Neural cell (in vitro differentiated cells): ENCODE measurements at regions not wholly inside any gene's neighbourhood (a gene's known extent, or its start where the extent isn't known, plus 50 kb on each side); places are given as distances from the start of the nearest gene placed in this dataset.

ENCODE experiments used
- H2AFZ ChIP-seq: fragments of 200-600, 300-800 bp; sonication (generic), shearing (Covaris generic); 2 replicates; pipeline ENCODE4 v1.6.0; 2014; ENCODE audit warnings: low read depth, mild to moderate bottlenecking, antibody characterized with exemption, low read length, moderate library complexity
- H3F3A ChIP-seq: fragments of 200-600 bp; shearing (Covaris generic); 2 replicates; pipeline ENCODE4 v1.6.1; 2016; ENCODE audit warnings: mild to moderate bottlenecking, moderate library complexity, mixed read lengths, antibody characterized with exemption, low read length; ENCODE audit not compliant: insufficient read depth, poor library complexity, severe bottlenecking
- H3K27ac ChIP-seq: fragments of 200-600, 300-800 bp; sonication (generic), shearing (Covaris generic); 2 replicates; pipeline ENCODE4 v1.5.1; 2014; ENCODE audit warnings: mild to moderate bottlenecking, low read length, moderate library complexity
- H3K27me3 ChIP-seq: fragments of 300-800, 200-600 bp; sonication (generic), shearing (Covaris generic); 2 replicates; pipeline ENCODE4 v1.6.0; 2014; ENCODE audit warnings: mild to moderate bottlenecking, low read depth, low read length, moderate library complexity; ENCODE audit not compliant: insufficient read depth
- H3K36me3 ChIP-seq: fragments of 300-800, 200-600 bp; sonication (generic), shearing (Covaris generic); 2 replicates; pipeline ENCODE4 v1.5.1; 2014; ENCODE audit warnings: mild to moderate bottlenecking, antibody characterized with exemption, low read length, moderate library complexity; ENCODE audit not compliant: insufficient read depth
- H3K4me2 ChIP-seq: fragments of 300-800, 200-600 bp; sonication (generic), shearing (Covaris generic); 2 replicates; pipeline ENCODE4 v1.6.0; 2014; ENCODE audit warnings: mild to moderate bottlenecking, low read length
- H3K4me3 ChIP-seq: fragments of 300-800, 200-600 bp; sonication (generic), shearing (Covaris generic); 2 replicates; pipeline ENCODE4 v1.5.1; 2014; ENCODE audit warnings: mild to moderate bottlenecking, low read length, moderate library complexity
- H3K79me2 ChIP-seq: fragments of 200-600 bp; shearing (Covaris generic); replicated peaks from 2 replicates; pipeline ENCODE4 v1.6.0; 2014; ENCODE audit warnings: mild to moderate bottlenecking, low read length, moderate library complexity; ENCODE audit not compliant: insufficient read depth
- H3K9ac ChIP-seq: fragments of 300-800, 200-600 bp; sonication (generic), shearing (Covaris generic); 2 replicates; pipeline ENCODE4 v1.6.1; 2016; ENCODE audit warnings: mild to moderate bottlenecking, low read length, mixed read lengths
- H3K9me2 ChIP-seq: fragments of 200-600 bp; shearing (Covaris generic); 2 replicates; pipeline ENCODE4 v1.6.1; 2016; ENCODE audit warnings: mild to moderate bottlenecking, low read length, mixed read lengths; ENCODE audit not compliant: insufficient read depth
- H3K9me3 ChIP-seq: fragments of 200-600, 300-800 bp; sonication (generic), shearing (Covaris generic); 2 replicates; pipeline ENCODE4 v1.6.1; 2016; ENCODE audit warnings: mild to moderate bottlenecking, mixed run types, low read length, moderate library complexity, mixed read lengths
- H4K20me1 ChIP-seq: fragments of 200-600 bp; shearing (Covaris generic); 2 replicates; pipeline ENCODE4 v1.6.1; 2016; ENCODE audit warnings: mild to moderate bottlenecking, mixed run types; ENCODE audit not compliant: insufficient read depth
- EP300 ChIP-seq: fragments of 450-650 bp; conservative IDR thresholded peaks from 2 replicates; pipeline ENCODE4 v1.6.1; 2014; ENCODE audit warnings: antibody characterized with exemption, mild to moderate bottlenecking, moderate library complexity; ENCODE audit not compliant: poor library complexity, severe bottlenecking
- EZH2 ChIP-seq: fragments of 200-600, 300-800 bp; shearing (Covaris generic), sonication (generic); IDR thresholded peaks from 2 replicates; pipeline ENCODE4 v1.6.1; 2014; ENCODE audit warnings: antibody characterized with exemption, low read length, borderline replicate concordance, mild to moderate bottlenecking; ENCODE audit not compliant: insufficient read depth, poor library complexity, severe bottlenecking
- MXI1 ChIP-seq: fragments of 450-650 bp; conservative IDR thresholded peaks from 2 replicates; pipeline ENCODE4 v1.6.1; 2014; ENCODE audit warnings: antibody characterized with exemption, mild to moderate bottlenecking; ENCODE audit not compliant: poor library complexity, severe bottlenecking
- POLR2AphosphoS5 ChIP-seq: IDR thresholded peaks from 2 replicates; pipeline ENCODE4 v1.6.1; 2012
- RAD21 ChIP-seq: fragments of 450-650 bp; conservative IDR thresholded peaks from 2 replicates; pipeline ENCODE4 v1.6.1; 2014; ENCODE audit warnings: antibody characterized with exemption, mild to moderate bottlenecking, moderate library complexity
- SMC3 ChIP-seq: fragments of 450-650 bp; conservative IDR thresholded peaks from 2 replicates; pipeline ENCODE4 v1.6.1; 2014; ENCODE audit warnings: antibody characterized with exemption, mild to moderate bottlenecking, moderate library complexity; ENCODE audit not compliant: poor library complexity
- TAF1 ChIP-seq: IDR thresholded peaks from 2 replicates; pipeline ENCODE4 v1.6.1; 2012; ENCODE audit warnings: low read depth
- TF ChIP-seq, protein P1 (sequence below): IDR thresholded peaks from 2 replicates; pipeline ENCODE4 v1.6.1; 2012; ENCODE audit warnings: borderline replicate concordance
- TF ChIP-seq, protein P2 (sequence below): fragments of 450-650 bp; IDR thresholded peaks from 2 replicates; pipeline ENCODE4 v1.5.1; 2014; ENCODE audit warnings: antibody characterized with exemption, mild to moderate bottlenecking, moderate library complexity; ENCODE audit not compliant: poor library complexity, severe bottlenecking

DNA sequence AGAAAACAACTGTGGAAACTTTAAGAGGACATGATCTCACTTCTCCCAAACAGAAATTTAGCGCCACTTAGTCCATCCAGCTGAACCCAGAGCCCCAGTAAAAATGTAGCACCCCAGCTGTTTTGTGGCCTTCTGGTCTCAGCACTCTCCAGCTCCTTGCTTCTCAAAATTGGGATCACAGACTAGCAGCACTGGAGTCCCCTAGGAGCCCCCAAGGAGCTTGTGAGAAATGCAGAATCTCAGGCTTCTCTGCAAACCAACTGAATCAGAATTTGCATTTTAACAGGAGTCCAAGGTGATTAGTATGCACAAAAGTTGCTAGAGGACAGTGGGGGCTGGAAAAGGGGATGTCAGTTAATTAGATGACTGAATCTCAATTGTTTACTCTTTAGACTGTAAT is 89.8 kb upstream of the FIBIN start:
- no peaks in the 10 kb centered on the region for H3K9me3 ChIP-seq
- no peaks in the 10 kb centered on the region for H3F3A ChIP-seq
- no peak overlapping the region for H3K4me2 ChIP-seq
- no peaks in the 10 kb centered on the region for H3K9me2 ChIP-seq
- H3K27ac ChIP-seq, result no peak overlapping the region
- H3K36me3 ChIP-seq, result no peaks in the 10 kb centered on the region
- no peak overlapping the region for H2AFZ ChIP-seq
- no peak overlapping the region for H3K4me3 ChIP-seq
- H3K79me2 ChIP-seq, result no peaks in the 10 kb centered on the region
- H3K27me3 ChIP-seq, result no peaks in the 10 kb centered on the region
- H4K20me1 ChIP-seq, result no peaks in the 10 kb centered on the region
- no peak for TF ChIP-seq RAD21
- TF ChIP-seq MXI1, result no peak
- no peak for TF ChIP-seq SMC3
- TF ChIP-seq, protein P1, sequence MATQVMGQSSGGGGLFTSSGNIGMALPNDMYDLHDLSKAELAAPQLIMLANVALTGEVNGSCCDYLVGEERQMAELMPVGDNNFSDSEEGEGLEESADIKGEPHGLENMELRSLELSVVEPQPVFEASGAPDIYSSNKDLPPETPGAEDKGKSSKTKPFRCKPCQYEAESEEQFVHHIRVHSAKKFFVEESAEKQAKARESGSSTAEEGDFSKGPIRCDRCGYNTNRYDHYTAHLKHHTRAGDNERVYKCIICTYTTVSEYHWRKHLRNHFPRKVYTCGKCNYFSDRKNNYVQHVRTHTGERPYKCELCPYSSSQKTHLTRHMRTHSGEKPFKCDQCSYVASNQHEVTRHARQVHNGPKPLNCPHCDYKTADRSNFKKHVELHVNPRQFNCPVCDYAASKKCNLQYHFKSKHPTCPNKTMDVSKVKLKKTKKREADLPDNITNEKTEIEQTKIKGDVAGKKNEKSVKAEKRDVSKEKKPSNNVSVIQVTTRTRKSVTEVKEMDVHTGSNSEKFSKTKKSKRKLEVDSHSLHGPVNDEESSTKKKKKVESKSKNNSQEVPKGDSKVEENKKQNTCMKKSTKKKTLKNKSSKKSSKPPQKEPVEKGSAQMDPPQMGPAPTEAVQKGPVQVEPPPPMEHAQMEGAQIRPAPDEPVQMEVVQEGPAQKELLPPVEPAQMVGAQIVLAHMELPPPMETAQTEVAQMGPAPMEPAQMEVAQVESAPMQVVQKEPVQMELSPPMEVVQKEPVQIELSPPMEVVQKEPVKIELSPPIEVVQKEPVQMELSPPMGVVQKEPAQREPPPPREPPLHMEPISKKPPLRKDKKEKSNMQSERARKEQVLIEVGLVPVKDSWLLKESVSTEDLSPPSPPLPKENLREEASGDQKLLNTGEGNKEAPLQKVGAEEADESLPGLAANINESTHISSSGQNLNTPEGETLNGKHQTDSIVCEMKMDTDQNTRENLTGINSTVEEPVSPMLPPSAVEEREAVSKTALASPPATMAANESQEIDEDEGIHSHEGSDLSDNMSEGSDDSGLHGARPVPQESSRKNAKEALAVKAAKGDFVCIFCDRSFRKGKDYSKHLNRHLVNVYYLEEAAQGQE, result no peak
- TF ChIP-seq EZH2, result no peak
- TF ChIP-seq, protein P2, sequence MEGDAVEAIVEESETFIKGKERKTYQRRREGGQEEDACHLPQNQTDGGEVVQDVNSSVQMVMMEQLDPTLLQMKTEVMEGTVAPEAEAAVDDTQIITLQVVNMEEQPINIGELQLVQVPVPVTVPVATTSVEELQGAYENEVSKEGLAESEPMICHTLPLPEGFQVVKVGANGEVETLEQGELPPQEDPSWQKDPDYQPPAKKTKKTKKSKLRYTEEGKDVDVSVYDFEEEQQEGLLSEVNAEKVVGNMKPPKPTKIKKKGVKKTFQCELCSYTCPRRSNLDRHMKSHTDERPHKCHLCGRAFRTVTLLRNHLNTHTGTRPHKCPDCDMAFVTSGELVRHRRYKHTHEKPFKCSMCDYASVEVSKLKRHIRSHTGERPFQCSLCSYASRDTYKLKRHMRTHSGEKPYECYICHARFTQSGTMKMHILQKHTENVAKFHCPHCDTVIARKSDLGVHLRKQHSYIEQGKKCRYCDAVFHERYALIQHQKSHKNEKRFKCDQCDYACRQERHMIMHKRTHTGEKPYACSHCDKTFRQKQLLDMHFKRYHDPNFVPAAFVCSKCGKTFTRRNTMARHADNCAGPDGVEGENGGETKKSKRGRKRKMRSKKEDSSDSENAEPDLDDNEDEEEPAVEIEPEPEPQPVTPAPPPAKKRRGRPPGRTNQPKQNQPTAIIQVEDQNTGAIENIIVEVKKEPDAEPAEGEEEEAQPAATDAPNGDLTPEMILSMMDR, result no peak
- no peak for TF ChIP-seq EP300
- no peak for TF ChIP-seq TAF1
- TF ChIP-seq POLR2AphosphoS5, result no peak
- H3K9ac ChIP-seq, result no peak overlapping the region

DNA sequence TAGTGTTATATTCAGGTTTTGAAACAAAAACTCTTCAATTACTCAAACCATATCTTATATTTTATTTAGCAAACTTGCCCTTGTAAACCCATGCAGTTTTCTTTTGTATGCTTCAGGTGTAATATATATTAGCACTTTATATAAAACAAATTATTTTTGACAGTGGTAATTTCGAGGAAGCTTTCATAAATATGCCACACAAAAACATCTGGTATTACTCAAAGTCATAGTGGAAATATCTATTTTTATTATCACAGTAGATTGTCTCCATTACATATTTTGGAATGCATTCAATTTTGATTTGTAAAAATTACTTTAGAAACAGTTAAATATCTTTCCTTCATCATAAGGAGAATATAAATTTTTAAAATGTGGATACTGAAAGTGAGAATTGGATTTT is 89.1 kb upstream of the FIBIN start:
- Histone ChIP-seq H3K4me3 (no peak overlapping the region), H4K20me1 (no peaks in the 10 kb centered on the region), H3K79me2 (no peaks in the 10 kb centered on the region), H3K27me3 (no peaks in the 10 kb centered on the region), H3K9me3 (no peaks in the 10 kb centered on the region), H2AFZ (no peak overlapping the region), H3K27ac (no peak overlapping the region), H3K4me2 (no peak overlapping the region), H3K36me3 (no peaks in the 10 kb centered on the region), H3K9me2 (no peaks in the 10 kb centered on the region), H3K9ac (no peak overlapping the region), H3F3A (no peaks in the 10 kb centered on the region)
- no peak for TF ChIP-seq MXI1
- no peak for TF ChIP-seq EZH2
- no peak for TF ChIP-seq TAF1
- TF ChIP-seq RAD21, result no peak
- TF ChIP-seq, protein P1, result no peak
- TF ChIP-seq EP300, result no peak
- TF ChIP-seq SMC3, result no peak
- TF ChIP-seq, protein P2, result no peak
- no peak for TF ChIP-seq POLR2AphosphoS5
